T-helper 1 cell (primary cell): ENCODE measurements at regions not wholly inside any gene's neighbourhood (a gene's known extent, or its start where the extent isn't known, plus 50 kb on each side); places are given as distances from the start of the nearest gene placed in this dataset.
A peak's percentile ranks its signal among the peaks of the same experiment; 100 is the strongest.

Source experiments
- DNase-seq, 5 donors: peaks; one replicate each; pipeline ENCODE4 v3.0.0-alpha.2; 2012 to 2020

- DNase-seq: no peak
Observed at GRCh38 chr10:84005403-84005802, 133.9 kb upstream of the GHITM start.

DNA sequence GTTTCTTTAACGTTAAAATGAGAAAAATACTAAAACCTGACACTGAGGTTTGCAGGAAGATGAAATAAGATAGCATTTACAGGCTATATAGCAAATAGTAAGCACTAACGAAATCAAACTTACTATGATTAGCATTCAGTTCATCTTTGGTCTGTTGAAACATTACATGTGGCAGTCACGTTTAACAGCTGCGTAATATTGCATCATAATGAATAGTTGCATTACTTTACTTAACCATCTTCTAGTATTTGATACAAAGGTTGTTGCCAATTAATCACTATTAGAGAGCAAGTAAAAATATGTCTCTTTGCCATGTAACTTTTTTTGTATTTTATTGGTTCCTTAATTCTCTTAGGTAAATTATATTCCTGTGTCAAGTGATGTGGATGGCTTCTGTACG is 131.8 kb upstream of the GHITM start:
- no peak for DNase-seq

DNA sequence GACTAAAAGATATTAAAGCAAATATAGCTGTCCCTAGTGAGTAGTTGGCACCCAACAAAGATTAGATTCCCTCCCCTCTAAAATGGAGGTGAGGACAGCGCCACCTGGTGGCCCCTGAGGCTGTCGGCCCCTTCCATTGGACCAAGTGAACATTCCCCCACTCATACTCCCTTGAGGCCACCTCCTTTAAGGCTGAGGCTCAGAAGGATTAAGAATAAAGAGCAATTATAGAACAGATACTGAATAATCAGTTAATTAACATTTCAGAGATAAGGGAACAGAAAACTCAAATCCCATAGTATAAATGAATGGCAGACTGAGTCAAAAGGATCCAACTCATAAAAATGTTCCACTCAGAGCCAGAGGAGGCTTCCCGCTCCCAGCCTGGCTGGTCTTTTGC is 130.4 kb upstream of the GHITM start:
- peak in 3 of 5 donors; percentile 3 to 20 (median 5) for DNase-seq

DNA sequence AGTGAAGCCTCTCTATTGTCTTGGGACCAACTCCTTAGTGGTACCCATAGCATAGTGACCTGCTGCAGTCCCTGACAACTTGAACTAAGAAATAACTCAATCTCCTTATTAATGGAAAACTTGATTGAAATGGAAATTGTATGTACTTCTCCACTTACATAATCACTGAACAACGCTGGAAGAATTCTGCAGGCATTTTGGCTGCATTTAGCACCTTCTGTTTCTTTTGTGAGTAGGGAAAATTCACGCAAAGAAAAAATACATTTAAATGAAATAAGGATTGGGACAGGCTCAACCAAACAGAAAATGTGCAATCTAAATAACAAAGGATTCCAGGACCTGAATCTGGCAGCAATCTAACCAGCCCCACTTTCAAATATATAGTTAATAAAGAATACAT is 126.9 kb upstream of the GHITM start:
- DNase-seq: no peak

GRCh38 chr10:84012831-84013458 is 126.4 kb upstream of the GHITM start:
- DNase-seq: peak in 1 of 5 donors; percentile 15

DNA sequence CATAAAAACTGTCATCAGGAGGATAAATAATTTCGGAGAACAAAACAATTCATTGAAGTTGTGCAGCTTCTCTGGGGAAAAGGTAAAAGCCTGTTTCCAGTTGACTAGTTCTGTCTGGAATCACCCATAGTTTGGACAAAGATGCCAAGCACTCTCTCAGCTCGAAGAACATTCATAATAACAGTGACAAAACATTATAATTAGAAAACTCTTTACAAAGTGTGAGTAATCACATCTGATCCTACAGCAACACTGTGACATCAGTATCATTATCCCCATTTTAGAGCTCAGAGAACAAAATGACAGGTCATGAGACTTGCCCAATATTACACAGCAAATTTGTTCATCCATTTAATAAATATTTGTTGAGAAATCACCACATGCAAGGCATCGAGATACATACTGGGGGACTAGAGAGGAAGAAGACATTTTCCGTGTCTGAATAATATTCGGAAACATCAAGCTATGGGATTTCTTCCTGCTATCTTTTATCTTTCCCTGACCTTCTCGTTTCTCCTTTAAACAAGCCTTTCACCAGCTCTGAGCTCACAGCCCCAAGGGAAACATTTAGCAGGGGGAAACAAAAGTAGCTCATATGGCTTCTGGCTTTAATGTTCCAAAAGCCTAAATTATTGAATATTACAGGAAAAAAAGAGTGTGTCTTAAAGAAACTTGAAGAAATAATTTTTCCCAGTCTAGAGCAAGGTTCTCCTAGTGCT is 123.3 kb upstream of the GHITM start:
- no peak for DNase-seq

- no peak for DNase-seq
Observed at GRCh38 chr10:84018826-84019225, 120.5 kb upstream of the GHITM start.

GRCh38 chr10:84019854-84020458 is 119.4 kb upstream of the GHITM start:
- peak in 1 of 5 donors; percentile 7 for DNase-seq

- DNase-seq: no peak
Observed at GRCh38 chr10:84026821-84027257, 112.5 kb upstream of the GHITM start.

GRCh38 chr10:84029840-84030239 is 109.5 kb upstream of the GHITM start:
- DNase-seq: no peak

- DNase-seq: no peak
Observed at GRCh38 chr10:84038035-84038434, 101.3 kb upstream of the GHITM start.

DNA sequence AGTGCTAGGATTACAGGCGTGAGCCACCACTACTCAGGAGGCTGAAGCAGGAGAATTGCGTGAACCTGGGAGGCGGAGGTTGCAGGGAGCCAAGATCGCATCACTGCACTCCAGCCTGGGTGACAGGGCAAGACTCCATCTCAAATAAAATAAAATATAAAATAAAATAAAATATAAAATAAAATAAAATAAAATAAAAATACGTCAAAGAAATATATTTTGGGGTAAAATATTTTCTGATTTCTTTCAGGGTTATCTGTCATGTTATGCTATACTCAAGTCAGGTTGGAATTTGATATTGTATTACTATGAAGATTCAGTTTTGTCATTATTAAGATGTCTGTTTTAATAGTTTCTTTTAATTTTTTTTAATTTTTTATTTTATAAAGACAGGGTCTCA is 99.4 kb upstream of the GHITM start:
- no peak for DNase-seq

- no peak for DNase-seq
Observed at GRCh38 chr10:84047258-84048010, 91.9 kb upstream of the GHITM start.

- DNase-seq: no peak
Observed at GRCh38 chr10:84049645-84050011, 89.7 kb upstream of the GHITM start.

GRCh38 chr10:84053626-84054025 is 85.7 kb upstream of the GHITM start:
- no peak for DNase-seq

DNA sequence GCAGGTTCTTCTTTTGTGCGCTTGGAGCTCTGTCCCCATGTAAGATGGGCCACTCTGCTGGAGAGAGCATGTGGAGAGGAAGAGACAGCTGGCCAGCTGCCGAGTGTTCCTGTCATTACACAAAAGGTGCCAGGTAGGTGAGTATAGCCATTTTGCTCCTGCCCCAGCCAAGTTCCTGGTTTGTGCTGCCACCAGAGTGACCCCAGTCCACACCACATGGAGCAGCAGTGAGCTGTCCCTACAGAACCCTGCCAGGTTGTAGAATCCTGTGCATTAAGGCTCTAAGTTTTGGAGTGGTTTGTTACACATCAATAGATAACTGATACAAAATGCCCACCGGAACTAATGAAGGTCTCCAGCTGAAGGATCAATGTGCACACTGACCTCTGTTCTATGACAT is 84.6 kb upstream of the GHITM start:
- DNase-seq: no peak

DNA sequence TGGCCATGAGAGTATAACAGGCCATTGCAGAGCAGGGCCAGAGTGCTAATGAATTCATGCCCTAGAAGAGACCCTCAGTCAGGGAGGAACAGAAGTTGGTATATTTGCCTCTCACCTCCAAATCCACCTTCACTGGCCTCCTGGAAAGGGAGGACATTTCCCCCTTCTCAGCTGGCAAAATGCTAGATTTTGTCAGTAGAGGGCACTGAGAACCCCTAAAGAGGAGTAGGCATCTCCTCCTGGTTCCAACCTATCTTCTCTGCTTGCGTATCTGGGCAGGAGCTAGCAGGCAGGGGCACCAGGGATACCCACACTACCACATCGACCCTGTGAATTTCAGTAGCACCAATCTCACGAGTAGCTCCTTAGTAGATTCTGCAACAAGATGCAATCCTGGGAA is 79.8 kb upstream of the GHITM start:
- no peak for DNase-seq

- no peak for DNase-seq
Observed at GRCh38 chr10:84063440-84063839, 75.9 kb upstream of the GHITM start.

DNA sequence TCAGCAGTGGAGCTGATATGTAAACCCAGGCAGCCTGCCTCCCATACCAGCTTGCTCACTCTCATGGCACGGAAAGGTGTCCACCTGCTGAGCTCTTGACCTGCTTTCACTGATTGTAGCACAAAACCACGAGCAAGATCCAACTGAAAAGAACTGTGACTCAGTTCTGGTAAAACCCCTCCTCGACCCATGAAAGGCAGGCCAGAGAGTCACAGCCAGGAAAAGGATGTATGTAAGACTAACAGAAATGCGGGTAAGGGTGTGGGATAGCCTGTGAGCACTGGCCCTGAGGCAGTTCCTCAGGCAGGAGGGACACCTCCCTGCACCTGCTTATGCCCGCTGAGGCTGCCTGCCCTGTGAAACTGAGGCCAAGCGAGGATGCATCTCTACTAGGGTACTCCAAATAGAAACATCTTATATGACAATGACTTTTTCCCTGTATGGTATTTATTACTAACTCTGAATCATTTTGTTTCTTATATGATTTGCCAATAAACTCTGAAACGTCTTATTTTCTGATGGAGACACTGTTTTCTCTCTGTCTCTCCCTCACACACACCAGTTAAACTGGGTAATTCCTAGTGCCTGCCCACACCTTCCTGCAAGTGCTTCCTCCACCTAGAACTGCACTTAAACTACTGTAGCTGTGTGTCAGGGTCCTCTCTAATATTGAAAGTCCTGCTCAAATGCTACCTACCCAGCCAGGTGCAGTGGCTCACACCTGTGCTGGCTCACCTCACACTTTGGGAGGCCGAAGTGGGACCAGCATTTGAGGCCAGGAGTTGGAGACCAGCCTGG is 73.3 kb upstream of the GHITM start:
- DNase-seq: no peak

- no peak for DNase-seq
Observed at GRCh38 chr10:84074521-84074920, 64.8 kb upstream of the GHITM start.

GRCh38 chr10:84075226-84076046 is 63.9 kb upstream of the GHITM start:
- no peak for DNase-seq

DNA sequence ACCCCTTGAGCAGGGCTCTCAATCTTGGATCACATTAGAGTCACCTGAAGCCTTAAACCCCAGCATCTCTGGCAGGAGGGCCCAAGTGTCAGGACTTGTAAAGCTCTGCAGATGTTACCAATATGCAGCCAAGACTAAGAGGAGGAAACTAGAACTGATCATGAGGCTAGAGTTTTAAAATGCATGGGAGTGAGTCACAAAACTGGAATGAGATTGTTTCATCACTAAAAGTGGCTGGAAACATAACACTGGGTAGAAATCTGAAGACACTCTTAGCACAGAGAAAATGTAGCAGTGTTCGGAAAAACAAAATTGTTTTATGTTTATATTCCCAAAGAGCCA is 63.3 kb upstream of the GHITM start:
- DNase-seq: no peak
